GM18870 (cell line): ENCODE measurements at regions not wholly inside any gene's neighbourhood (a gene's known extent, or its start where the extent isn't known, plus 50 kb on each side); places are given as distances from the start of the nearest gene placed in this dataset.
A peak's percentile ranks its signal among the peaks of the same experiment; 100 is the strongest.

Experiments
- ATAC-seq: cut with Tn5 transposase; IDR thresholded peaks from one replicate; pipeline ENCODE4 v1.9.1; 2021; ENCODE audit warnings: moderate library complexity; ENCODE audit not compliant: unreplicated experiment

GRCh38 chr9:110110154-110110553 lies 97.8 kb downstream of the C9orf152 start:
- peak; percentile 75 for ATAC-seq

DNA sequence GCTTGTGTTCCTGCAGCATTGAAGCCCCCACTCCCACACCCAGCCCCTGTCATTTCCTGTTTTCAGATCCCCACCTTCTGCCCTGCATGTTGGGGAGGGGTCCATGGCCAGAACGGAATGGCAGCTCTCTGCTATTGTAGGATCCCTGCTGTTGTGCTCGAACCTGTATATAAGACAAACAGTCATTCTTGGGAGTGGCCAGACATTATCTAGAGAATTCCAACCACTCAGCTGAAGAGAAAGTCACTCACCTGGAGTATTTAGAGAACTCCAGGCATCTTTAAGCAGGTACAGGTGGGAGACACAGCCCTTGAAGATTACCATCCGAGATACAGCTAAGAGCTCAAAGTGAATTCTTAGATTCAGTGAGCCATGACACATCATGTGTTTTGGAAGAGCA lies 96.1 kb downstream of the C9orf152 start:
- ATAC-seq = no peak

DNA sequence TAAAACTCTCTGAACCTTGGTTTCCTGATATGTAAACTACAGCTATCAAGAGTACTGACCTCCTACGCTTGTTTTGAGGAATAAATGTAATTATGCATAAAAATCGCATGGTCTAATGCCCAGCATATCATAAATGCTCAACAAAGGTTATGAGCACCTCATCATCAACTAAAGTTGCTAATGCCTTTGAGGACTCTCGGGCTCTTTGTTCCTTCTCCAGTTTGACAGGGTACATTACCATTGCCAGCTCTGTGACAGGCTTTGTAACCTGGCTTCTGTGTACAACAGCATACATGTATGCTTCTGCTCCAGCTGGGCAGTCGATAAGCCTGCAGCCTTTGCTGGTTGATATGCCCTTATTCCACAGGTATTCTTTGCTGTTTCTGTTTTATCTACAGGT lies 95.2 kb downstream of the C9orf152 start:
- no peak for ATAC-seq

- ATAC-seq = no peak
These were observed 93.7 kb downstream of the C9orf152 start for GRCh38 chr9:110114086-110114858.

- no peak for ATAC-seq
These were observed 93.1 kb downstream of the C9orf152 start for GRCh38 chr9:110114859-110115201.

DNA sequence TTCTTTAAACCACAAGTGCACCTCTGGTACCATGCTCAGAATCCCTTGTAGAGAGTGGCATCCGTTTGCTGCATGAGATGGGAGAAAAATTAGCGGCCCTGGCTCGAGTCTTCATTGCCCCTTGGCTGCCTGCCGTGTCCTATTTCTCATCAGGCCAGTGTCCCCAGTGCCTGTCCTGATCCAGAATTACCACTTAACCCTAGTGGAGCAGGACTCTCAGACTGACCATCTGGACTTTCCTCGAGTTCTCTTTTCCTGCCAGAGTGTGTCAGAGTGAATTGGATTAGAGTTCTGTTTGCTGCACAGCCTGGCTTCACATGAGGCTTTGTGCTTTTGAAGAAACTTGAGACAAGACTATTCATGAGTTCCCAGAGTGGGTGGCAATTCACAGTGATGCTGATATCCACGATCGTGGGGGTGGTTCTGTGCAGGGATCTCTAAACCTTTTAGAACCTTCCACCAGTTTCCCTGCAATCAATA lies 92.6 kb downstream of the C9orf152 start:
- ATAC-seq = no peak

GRCh38 chr9:110115826-110116542 lies 92.0 kb downstream of the C9orf152 start:
- no peak for ATAC-seq

GRCh38 chr9:110116543-110116885 lies 91.4 kb downstream of the C9orf152 start:
- ATAC-seq = no peak

GRCh38 chr9:110121170-110121569 lies 86.8 kb downstream of the C9orf152 start:
- ATAC-seq = no peak

DNA sequence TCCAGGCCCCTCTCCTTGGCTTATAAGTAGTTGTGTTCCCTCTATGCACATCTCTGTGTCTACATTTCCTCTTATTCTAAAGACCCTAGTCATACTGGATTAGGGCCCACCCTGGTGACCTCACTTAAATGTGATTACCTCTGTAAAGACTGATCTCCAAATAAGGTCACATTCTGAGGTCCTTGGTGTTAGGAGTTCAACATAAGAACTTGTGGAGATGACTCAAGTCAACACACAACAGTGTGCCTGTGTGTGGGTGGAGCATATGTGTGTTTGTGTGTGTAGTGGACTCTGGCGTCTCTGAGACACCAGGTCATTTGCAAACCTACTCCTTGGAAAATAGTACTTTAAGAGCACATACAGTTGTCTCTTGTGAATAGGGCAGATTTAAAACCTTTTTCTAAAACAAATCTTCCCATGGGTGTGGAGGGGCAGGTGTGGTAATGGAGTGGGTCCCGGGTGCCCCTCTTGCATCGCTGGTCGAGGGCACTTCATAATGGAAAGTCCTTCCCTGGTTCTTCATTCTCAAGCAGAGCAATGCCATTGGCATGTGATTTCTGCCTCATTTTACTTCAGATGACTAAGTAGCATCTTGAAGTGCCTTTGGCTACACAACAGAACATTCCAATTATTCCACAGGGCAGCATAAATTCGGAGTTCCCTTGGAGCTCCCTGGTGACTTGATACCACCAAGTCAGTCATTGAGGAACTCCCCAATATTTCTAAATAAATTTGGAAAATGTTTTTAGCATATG lies 84.4 kb downstream of the C9orf152 start:
- ATAC-seq = no peak

- no peak for ATAC-seq
These were observed 83.5 kb downstream of the C9orf152 start for GRCh38 chr9:110124439-110124838.

DNA sequence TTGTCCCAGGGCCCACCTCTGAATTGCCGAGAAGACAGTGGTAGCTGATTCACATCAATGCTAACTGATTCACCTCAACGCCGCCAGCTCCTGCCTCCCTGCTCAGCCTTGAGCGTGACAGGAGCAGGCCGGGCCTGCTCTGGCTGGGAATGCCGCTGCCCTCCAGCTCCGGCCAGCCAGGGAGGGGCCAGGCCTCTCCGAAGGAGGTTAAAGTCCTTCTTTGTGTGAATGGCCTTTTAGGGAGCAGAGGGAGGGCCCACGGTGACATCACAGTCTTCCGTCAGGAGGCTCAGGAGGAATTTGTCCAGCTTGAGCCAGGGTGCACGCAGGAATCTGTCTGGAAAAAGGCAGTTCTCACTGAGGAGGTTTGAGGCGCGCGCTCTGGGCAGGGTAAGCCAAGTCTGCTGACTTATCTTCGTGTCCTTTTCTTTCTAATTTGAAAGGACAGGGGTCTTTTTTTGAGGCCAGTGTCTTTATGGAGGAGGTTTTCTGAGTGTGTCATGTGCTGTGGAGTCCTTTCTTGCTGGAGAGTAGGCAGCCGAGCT lies 82.7 kb downstream of the C9orf152 start:
- ATAC-seq = no peak

- no peak for ATAC-seq
These were observed 82.1 kb downstream of the C9orf152 start for GRCh38 chr9:110125763-110126351.

- no peak for ATAC-seq
These were observed 81.4 kb downstream of the C9orf152 start for GRCh38 chr9:110126499-110126941.

DNA sequence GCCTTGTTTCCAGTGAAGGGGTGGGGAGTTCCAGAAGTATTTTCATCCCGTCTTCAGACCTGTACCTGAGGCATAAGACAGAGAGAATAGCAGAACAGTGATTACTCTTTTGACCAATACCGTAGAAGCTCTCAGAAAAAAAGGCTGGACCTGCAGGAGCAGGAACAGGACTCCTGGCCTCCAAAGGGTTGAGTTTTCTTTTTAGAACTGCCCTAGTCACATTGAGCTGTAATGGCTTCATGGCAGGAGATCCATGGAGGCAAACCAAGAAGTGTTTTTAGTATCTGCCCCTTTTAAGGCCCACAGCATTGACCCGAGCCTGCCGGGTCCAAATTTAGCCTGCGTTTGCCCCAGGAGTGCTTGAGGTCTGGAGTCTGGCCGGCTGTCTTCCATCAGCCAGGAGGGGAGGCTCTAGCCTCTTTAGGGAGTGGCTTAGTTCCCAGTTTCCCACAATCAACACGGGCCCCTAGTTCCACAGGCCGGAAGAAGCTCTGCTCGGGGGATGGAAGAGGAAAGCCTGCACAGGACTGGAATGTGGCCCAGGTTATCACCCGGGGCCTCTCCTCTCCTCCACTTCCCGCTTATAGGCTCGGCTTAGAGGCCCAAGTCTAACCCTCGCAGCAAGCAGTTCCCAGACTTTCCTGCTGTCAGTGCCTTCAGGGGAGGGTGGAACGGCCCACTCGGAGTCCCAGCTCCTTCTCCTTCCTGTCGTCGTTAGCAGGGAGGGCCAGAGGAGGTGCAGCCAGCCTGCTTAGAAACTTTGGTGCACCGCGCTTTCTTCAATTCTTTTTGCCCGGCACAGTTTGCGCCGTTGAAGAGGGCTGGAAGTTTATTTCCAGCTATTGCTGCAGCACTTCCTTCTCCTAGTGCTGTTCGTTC lies 80.7 kb downstream of the C9orf152 start:
- ATAC-seq = no peak

DNA sequence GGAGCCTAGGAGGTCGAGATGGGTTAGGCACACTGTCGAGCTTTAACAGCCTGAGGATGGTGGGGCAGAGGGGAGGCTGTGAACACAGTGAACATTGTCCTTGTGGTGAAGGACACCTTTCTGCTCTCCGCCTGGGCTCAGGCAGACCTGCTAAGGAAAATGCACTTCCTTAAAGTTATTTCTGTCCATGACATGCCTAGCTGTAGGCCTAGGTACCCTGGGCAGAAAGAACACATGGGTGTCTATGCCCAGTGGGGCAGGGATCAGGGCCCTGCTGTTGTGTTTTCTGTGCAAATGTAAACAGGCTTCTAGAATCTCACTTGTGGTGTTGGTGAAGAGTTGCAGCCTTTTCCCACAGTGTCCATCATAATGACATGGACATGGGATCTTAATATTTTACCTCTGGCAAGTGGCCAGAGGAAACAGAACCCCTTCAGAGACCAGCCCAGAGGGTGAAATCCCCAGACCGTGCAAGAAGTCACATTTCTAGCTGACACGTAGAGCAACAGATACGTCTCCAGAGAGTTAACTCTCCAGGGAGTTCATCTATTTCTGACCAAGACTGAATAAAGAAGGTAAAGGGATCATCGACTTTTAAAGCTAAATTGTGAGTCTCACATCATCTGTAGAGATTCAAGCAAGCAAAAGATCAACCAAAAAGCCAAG lies 79.2 kb downstream of the C9orf152 start:
- peak; percentile 68 for ATAC-seq

GRCh38 chr9:110129425-110129824 lies 78.5 kb downstream of the C9orf152 start:
- no peak for ATAC-seq

GRCh38 chr9:110130211-110130610 lies 77.7 kb downstream of the C9orf152 start:
- ATAC-seq = no peak

DNA sequence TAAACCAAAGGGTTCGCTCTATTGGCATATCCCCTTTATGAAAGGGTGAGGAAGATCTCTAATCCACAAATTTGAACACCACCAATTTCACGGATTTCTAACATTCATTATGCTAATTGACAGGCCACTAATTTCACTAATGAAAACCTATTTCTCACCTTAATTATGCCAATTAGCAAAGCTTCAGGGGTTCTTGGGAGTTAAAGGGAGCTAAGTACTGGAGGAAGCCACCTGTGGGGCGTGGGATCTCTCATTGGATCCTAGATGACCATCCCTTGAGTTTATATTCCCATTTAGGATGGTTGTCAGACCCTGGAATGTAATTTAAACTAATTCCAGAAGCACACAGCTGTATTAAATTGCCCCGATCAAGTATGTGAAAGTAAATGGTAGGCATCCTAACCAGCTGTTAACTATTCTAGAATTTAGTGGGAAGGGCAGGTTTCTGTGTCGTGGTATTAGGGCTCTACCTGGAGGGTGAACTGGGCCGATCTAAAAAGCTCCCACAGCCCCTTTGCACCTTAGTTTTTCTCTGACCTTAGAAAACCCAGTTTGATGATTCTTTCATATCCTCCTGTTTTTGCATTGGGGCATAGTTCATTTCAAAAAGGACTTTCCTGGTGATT lies 77.1 kb downstream of the C9orf152 start:
- no peak for ATAC-seq
